Right renal cortex interstitium (tissue), 3 donors: ENCODE measurements at regions not wholly inside any gene's neighbourhood (a gene's known extent, or its start where the extent isn't known, plus 50 kb on each side); places are given as distances from the start of the nearest gene placed in this dataset.

Source experiments
- DNase-seq, 3 donors: peaks; one replicate each; pipeline ENCODE4 v3.0.0-alpha.2; 2013; ENCODE audit warnings: low read depth in 3 of 3, low spot score in 2 of 3

DNA sequence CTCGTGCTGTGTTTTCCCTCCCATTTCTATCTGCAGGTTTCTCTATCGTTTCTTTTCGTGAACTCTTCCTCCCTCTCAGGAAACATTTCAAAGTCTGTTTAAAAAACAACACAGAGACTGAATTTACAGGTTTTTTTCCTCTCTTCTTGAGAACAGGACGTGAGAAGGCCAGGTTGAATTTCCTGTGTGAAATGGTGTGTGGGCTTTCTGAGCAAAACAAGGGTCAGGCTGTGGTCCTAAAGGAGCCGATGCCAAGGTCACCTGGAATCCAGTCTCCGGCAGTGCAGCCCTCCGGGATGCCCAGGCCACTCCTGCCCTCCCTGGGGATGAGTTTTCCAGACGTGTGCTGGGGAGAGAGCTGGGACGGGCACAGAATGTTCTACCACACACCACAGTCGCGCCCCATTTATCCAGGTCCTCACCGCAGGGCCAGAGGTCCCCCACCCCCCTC, 62.7 kb upstream of the RUNX3 start:
- no peak for DNase-seq

DNA sequence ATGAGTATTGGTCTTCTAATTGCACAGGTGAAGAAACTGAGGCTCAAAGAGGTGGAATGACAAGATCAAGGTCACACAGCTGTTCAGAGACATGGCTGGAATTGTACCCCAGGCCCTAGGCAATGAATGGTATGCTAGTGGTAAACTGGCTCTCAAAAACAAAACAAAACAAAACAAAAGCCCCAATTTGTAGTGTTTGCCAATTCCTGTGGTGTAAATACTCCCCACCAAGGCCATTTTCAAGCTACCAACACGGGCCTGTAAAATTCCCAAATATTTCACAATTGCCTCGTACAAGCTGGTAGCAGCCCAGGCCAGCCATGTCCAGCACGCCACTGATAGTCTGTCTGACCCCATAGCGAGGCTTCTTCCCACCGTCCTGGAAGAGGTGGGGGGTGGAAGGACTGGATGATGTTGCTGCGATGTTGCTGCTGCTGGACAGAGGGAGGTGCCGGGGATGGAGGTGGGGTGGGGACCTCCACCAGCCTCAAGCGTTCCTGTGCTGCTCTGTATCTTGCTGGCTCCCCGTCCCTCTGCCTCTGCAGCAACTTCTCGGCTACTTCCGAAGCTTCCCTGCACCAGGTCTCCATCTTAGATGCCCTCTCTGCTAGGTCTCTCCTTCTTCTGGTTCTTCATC, 62.2 kb upstream of the RUNX3 start:
- no peak for DNase-seq

DNA sequence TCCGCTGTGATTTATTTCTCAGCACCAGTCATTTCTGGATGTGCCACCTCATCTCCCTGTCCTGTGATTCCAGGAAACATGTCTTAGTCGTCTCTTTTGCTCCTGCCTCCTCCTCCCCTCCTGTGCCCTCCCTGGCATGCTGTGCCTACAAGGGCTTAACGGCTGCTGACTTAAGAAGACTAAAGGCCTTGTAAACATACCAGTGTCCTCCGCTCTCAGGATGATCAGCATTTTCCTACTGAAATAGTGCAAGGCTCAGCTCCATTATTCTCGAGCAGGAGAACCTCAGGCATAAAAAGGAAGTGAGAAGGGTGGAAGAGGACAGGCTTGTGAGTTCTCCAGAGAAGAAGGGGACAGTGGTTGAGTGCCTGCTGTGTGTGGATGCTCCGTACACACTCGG, 61.6 kb upstream of the RUNX3 start:
- DNase-seq: no peak

DNA sequence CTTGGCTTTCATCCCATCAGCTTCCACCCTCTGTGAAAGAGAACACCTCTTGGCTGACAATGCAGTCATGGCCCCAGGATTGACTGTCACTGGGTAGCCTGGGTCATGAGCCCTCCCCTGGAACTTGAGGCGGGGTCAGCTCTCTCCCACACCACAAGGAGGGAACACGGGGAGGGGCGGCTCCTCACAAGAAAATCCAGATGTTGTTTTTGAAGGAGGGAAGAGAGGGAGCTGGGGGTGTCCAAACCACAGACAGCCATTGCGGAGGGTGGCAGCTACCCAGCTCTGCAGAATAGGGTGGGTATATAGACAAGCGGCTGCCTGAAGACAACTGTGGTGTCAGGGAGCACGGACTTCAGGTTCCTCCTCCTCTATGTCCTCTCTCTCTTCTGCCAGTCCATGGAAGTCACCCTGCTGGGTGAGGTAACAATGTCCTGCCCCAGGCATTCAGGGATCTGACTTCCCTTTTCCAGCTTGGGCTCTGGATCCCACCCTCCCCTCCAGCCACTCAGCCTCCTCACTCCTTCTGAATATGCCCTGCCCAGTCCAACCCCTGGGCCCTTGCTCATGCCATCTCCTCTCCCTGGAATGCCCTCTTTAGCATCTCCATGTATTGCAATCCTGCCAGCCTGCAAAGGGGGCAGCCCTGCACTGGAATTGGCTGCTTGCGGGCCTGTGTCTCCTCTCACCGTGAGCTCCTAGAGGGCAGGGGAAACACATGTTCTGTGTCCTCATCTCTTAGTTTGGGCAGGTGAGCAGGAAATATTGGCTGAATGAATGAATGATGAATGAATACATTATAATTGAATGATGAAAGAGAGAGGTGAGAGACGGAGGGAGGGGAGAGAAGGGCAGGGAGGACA, 60.9 kb upstream of the RUNX3 start:
- no peak for DNase-seq

DNA sequence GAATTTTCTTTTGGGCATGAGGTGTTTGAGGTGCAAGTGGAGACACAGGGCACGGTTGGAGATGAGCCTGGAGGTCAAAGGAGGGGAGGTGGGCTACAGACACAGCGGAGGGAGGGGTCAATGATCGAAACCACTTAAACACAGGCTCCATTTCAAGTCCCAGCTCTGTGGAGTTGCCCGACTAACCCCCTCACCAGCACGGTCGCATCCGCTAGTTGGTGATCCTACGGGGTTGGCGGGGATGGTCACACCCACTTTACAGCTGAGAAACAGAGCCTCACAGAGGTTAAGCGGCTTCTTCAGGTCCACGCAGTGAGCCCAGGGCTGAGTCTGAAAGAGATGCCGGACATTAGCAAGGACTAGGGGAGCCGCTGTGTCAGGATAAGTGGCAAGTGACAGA, 60.1 kb upstream of the RUNX3 start:
- DNase-seq: no peak

DNA sequence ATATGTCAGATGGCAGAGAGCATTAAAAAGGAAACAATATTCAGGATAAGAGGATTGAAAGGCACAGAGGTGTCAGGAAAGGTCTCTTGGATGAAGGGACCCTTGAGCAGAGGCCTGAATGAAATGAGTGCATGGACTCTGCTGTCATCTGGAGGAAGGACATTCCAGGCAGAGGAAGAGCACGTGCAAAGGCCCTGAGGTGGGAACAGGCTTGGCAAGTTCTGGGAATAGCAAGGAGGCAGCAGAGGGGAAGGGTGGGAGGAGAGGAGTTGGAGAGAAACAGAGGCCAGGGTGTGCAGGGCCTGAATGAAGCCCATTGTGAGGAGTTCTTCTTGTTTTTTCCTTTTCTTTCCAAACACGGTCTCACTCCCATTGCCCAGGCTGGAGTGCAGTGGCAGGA, 59.0 kb upstream of the RUNX3 start:
- DNase-seq: no peak

DNA sequence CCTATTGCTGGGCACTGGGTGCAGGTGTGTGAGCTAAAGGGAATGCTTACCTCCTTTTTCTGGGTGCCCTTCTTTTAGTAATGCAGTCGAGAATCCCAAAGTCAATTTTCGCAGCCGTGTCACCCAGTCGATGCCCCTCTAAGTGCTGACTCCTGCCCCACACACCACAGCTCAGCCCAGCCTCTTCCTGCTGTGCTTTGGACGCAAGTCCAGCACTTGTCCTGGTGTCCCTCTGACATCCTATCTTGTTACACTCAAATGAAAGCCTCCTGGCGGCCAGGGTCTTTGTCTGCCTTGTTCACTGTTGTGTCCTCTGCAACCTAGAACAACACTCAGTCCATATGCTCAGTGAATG, 58.5 kb upstream of the RUNX3 start:
- DNase-seq: no peak

DNA sequence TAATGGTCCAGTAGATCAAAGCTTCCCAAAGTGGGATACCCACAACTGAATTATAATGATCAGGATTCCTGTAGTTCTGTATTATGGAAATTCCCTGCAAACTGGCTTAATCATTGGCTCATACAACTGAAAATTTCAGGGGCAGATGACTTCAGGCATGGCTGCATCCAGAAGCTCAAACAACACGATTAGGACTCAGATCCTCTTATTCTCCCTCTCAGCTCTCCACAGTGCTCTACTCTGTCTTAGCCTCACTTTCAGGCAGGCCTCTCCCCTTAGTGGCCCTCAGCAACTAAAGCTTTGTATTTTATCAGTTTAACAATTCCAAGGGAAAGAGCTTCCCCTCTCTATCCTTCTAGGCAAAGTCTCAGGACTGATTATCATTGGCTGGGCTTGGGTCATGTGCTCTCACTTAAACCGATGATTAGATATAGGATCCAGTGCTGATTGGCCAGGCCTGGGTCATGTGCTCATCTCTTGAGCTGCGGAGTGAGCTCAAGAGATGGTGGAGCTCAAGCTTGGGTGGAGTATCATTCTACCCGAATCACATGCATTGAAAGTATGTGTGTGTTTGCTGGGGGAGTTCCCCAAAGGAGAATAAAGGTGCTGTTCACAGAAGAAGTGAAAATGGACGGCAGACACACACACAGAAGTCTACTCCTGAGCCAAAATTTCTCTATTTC, 57.9 kb upstream of the RUNX3 start:
- DNase-seq: no peak

DNA sequence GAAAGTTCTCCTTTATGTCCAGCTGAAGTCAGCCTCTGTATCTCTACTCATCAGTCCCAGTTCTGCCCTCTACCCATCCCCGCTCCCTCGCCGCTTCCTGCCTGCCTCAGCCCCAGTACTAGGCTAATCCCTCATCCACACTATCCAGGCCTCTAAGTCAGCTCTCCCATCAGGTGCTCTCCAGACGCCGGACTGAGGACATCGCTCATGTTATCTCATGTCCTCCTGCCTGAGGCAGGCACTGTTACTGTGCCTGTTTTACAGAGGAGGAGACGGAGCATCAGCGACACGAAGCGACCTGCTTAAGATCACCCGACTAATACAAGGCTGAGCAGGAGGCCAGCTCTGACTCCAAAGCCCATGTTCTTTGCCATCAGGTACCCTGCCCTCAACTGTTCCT, 57.3 kb upstream of the RUNX3 start:
- no peak for DNase-seq

DNA sequence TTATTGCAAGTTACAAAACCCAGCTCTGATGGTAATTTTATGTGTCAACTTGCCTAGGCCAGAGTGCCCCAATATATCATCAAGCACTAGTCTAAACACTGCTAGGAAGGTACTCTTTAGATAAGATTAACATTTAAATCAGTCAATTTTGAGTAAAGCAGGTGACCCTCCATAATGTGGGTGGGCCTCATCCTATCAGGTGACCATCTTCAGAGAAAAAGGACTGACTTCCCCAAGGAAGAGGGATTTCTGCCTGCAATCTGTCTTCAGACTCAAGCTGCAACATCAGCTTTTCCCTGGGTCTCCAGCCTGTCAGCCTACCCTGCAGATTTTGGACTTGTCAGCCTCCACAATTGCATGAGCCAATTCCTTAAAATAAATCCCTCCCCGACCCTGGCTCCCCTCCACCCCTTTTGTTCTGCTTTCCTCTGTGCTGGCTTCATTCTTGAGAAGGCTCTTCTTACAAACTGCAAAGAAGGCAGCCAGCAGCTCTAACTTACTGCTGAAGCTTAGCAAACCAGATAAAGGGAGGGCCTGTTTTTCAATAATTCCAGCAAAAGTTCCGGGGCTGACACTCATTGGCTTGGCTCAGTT, 56.4 kb upstream of the RUNX3 start:
- no peak for DNase-seq

DNA sequence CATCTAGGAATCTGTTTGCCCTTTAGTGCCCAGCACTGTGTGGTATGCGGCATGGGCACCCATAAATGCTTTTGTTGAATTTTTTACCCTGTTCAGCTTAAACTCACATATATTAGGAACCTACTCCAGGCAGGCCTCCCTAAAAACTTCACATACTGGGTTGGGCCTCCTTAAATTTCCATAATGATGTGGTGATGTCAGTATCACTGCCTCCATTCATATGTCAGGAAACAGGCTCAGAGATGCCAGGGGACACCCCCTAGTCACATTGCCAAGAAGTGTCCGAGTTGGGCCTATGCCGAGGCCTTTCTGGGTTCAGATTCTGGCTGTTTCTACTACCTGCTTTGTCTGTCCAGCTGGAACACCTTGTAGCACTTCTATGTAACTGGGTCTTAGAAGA, 55.7 kb upstream of the RUNX3 start:
- DNase-seq: no peak

DNA sequence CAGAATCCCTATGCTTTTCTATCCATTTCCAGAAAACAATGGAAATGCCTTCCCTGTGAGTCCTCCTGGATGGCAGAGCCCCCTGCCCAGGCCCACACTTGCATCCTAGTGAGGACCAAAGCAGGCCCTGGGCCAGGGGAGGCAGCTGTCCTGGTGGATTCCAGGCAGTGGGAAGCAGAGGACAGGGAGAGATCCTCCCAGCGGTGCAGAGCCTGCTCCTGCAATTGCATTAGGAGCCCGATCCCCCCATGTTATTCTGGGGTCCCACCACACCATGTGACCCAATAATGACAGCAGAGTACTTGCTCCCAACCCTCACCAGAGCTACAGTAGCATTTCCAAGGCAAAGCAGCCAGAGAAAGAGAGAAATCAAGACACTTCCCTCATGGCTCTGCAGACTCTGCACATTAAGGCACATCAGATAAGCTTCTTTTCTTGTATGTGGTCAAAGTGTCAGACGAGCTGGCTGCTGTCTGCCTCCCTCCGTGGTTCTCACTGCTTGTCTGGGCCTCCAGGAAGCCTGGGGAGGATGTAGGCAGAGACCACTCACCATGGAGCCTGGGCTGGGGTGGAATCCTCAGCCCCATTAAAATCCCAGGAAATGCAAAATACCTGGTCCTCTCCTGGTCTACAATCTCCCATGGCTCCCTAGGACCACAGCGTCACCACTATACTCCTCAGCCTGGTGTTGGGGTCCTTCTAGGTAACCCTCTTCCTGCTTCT, 54.9 kb upstream of the RUNX3 start:
- DNase-seq: no peak

DNA sequence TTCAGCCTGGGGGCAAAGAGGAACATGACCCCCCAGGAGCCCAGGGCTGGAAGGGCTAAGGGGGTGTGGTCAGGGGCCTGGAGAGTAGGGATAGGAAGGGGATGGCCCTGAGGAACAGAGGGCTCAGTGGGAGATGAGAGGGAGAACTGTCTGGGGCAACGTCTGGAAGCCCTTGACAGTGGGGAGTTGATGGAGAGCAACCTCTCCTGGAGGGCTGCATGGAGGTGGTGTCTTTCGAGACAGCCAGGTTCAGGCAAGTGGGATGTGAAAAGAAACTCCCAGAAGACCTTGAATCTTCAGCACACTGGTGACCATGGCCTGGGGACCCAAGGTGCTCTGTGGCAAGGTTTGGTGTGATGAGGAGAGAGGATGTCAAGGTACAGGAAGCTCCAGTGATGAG, 54.2 kb upstream of the RUNX3 start:
- no peak for DNase-seq

DNA sequence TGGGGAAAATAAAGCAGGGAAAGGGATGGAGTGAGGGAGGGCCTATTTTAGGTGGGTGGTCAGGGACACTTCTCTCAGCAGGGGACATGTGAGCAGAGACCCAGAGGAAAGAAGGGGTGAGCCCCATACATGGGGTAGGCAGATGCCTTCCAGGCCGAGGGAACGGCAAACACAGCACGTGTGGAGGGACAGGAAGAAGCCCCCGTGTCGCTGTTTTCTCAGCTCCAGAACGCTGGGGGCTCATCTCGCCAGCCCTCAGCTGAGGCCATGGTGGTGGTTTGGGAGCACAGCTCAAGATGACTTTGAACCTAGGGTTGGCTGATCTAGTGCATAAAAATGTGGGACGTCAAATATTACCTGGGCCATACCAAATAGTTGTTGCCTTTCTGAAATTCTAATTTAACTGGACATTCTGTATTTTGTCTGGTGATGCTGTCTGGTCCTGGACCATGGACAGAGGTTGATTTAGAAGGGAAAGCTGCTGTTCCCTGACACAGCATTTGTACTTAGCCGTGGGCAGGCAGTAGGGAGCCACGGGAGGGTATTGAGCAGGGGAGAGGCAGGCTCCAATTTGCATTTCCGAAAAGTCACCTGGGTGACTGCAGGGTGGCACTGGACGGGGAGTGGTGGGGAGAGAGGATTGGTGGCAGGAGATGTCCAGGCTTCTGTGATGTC, 53.1 kb upstream of the RUNX3 start:
- no peak for DNase-seq

DNA sequence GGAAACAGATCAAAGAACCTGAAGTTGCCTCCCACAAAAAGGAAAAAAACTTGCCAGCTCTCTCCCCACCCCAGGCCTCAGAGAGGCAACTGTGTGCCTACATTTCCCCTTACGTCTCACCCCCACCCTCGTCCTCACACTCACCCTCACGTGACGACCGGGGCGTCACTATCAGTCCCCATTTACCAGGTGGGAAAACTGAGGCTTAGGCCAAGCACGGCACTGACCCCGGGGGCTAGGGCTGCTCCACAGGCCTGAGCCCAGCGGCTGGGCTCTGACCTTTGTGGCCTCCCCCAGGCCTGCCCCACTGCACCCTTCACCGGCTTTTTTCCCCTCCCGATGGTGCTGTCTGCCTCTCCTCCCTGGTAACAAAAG, 51.5 kb upstream of the RUNX3 start:
- DNase-seq: no peak

DNA sequence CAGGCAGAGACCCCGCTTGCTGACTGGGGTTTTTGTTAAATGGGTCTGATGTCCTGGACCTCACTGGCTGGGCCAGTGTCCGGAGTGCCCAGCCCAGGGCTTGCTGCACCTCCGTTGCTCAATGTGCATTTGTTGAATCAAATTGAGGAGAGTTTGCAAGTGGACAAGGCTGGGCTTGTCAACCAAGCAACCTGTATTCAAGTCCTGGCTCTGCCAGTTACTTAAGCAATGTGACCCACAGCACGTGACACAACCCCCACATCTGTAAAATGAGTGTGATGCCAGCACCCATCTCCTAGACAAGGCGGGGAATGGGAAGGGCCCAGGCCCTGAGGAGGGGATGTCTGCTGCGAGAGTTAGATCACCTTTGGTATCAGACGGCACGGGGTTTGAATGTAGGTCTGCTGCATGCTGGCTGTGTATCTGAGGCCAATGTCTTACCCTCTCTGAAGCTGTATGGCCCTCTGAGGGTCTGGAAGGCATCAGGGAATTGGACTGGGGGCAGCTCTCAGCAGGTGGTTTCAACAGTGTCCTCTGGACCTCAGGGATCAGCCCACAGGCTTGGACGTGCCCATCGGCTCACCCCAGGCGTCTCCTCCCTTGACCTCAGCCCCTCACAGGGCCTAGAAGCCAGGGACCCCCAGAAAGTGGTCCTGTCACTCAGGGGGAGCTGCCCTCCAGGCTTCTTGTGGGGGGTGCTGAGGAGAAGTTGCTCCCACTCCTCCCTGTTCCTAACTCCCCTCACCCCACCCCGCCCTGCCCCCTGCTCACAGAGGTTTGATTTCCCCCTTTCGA, 51.0 kb upstream of the RUNX3 start:
- DNase-seq: no peak
